Stimulated activated memory B cell treated with anti-CD40 and anti-IgM and Interleukin-4, amounts not matched to agents 10 μg/mL and 1 μg/mL and 100 μg/mL, for 72 hours (primary cell): ENCODE measurements at regions not wholly inside any gene's neighbourhood (a gene's known extent, or its start where the extent isn't known, plus 50 kb on each side); places are given as distances from the start of the nearest gene placed in this dataset.

ENCODE experiments used
- ATAC-seq: fragments of 150-1000 bp; cut with Tn5 transposase; 2 replicates; pipeline ENCODE4 v1.10.0; 2021
- H3K27ac Mint-ChIP-seq: one replicate; pipeline ENCODE4 v1.8.0; 2022; ENCODE audit warnings: mild to moderate bottlenecking, mixed read lengths
- H3K27me3 Mint-ChIP-seq: one replicate; pipeline ENCODE4 v1.8.0; 2022; ENCODE audit warnings: mixed read lengths
- H3K36me3 Mint-ChIP-seq: one replicate; pipeline ENCODE4 v1.8.0; 2022; ENCODE audit warnings: mixed read lengths
- H3K4me1 Mint-ChIP-seq: one replicate; pipeline ENCODE4 v1.8.0; 2022; ENCODE audit warnings: mixed read lengths
- H3K4me3 Mint-ChIP-seq: one replicate; pipeline ENCODE4 v1.8.0; 2022; ENCODE audit warnings: mild to moderate bottlenecking, moderate library complexity, mixed read lengths
- H3K9me3 Mint-ChIP-seq: one replicate; pipeline ENCODE4 v1.8.0; 2022; ENCODE audit warnings: mixed read lengths

DNA sequence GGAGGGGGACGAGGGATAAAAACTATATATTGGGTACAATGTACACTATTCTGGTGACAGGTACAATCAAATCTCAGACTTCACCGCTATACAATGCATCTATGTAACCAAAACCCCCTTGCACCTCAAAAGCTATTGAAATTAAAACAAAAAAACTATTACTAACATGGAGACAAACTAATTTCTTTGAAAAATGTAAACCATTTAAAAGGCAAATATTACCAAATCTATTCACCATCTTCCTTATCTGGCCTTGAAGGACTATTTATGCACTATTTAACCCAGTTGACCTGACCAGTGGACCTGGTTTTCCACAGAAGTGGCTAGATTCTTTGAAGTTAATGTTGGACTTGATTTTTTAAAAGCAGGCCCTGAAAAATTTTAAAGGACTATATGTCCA lies 212.3 kb upstream of the RPS6KA3 start:
- H3K27me3 Mint-ChIP-seq, result peaks cover 9% of the 10 kb centered on the region
- no peak for ATAC-seq
- no peaks in the 10 kb centered on the region for H3K9me3 Mint-ChIP-seq
- no peaks in the 10 kb centered on the region for H3K36me3 Mint-ChIP-seq
- no peaks in the 10 kb centered on the region for H3K4me1 Mint-ChIP-seq
- no peak overlapping the region for H3K4me3 Mint-ChIP-seq
- no peak overlapping the region for H3K27ac Mint-ChIP-seq

DNA sequence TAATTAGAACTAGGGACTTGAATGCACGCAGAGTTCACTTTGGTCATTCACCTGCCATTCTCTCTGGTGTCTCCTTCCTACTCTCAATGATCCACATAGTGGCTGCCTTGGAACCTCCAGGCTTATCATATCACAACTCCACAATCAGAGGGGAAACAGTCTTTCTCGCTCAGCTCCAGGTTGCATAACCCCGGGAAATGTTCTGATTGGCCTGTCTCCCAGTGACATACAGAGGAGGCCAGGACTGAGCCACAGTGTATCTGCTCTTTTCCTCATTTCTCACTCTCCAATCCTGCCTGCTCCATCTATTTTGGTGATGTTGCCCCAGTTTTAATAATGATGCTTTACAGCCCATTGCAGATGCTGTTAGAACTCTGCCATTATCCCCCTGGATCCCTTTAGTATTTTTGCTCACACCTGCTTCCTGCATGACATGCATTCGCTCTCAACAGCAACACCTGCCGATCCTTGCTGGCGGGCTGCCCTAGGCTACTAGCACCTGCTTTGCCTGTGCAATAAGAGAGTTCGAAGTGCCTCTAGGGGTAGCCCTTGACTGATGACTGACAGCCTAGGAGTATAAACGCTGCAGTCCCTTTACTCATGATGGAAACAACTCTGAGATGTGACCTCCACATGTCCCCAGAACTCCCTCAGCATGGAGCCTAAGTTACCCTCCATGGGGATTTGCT lies 211.3 kb upstream of the RPS6KA3 start:
- H3K9me3 Mint-ChIP-seq, result no peaks in the 10 kb centered on the region
- H3K4me3 Mint-ChIP-seq, result no peak overlapping the region
- no peaks in the 10 kb centered on the region for H3K36me3 Mint-ChIP-seq
- H3K27ac Mint-ChIP-seq, result no peak overlapping the region
- H3K27me3 Mint-ChIP-seq, result peaks cover 9% of the 10 kb centered on the region
- ATAC-seq, result no peak
- no peaks in the 10 kb centered on the region for H3K4me1 Mint-ChIP-seq

DNA sequence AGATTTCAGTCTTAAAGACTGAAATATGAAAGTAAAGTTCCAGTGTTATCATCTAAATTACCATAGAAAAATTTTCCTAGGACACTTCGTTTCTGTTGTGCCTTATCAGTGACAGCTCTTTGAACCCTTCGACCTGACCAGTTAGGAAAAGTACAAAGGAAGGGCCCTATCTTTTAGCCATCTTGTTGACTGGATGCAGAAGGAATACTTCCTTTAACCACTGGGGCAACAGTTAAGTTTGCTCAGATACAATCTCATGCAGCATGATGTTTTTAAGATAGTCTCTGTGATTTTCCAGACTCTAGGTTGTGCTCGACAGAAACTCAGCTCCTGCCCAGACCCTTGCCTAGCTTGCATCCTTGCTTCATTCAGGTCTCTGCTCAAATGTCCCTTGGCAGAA lies 210.5 kb upstream of the RPS6KA3 start:
- ATAC-seq, result no peak
- no peak overlapping the region for H3K4me3 Mint-ChIP-seq
- H3K4me1 Mint-ChIP-seq, result no peaks in the 10 kb centered on the region
- peaks cover 9% of the 10 kb centered on the region for H3K27me3 Mint-ChIP-seq
- H3K36me3 Mint-ChIP-seq, result no peaks in the 10 kb centered on the region
- H3K27ac Mint-ChIP-seq, result no peak overlapping the region
- no peaks in the 10 kb centered on the region for H3K9me3 Mint-ChIP-seq

DNA sequence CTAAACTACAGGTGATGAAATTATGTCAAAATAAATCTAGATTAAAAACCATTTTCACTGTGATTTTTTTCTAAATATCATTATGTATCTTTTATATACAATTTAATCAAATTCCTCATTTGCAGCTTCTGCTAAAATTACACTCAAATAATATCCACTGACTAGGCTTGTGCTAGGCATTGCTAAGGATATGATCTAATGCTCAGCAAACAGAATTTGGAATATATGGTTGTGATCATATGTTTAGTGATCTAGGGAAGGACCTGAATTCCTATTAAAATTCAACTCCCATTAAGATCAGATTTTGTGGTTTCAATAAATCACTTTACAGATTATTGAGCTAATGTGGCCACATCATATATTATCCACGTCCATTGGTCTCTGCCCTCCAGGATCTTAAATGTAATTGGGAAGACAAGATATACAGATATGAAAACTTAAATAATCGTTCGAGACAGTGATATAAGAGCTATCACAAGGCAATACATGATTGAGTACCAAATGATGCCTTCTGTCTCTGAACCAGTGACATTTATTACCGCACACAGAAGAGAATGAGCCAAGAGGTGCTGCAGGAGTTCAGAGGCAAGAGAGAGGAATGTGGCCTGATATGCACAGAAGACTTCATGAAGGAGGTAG lies 206.0 kb upstream of the RPS6KA3 start:
- peaks cover 1% of the 10 kb centered on the region for H3K27me3 Mint-ChIP-seq
- H3K36me3 Mint-ChIP-seq, result no peaks in the 10 kb centered on the region
- H3K27ac Mint-ChIP-seq, result no peak overlapping the region
- no peaks in the 10 kb centered on the region for H3K4me1 Mint-ChIP-seq
- no peaks in the 10 kb centered on the region for H3K9me3 Mint-ChIP-seq
- ATAC-seq, result no peak
- no peak overlapping the region for H3K4me3 Mint-ChIP-seq

DNA sequence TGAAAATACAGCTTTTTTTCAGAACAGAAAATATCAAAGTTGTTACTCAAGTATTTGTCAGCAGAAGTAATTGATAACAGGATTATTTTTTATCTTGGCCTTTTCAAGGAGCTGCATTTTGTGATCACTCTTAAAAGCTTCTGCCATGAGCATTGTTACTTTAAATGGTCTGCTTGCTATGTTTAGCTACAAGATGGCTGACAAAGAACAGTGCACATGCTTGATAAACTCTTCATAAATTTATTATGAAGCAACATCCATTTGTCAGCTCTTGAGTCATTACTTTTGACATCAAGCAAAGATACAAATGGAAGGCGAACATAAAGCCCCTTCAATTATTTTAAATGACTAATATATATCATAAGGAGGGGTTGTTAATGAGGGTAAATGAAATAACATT lies 205.4 kb upstream of the RPS6KA3 start:
- Mint-ChIP-seq H3K36me3 (no peaks in the 10 kb centered on the region), H3K27ac (no peak overlapping the region), H3K9me3 (no peaks in the 10 kb centered on the region), H3K27me3 (peaks cover 7% of the 10 kb centered on the region), H3K4me3 (no peak overlapping the region), H3K4me1 (no peaks in the 10 kb centered on the region)
- no peak for ATAC-seq

DNA sequence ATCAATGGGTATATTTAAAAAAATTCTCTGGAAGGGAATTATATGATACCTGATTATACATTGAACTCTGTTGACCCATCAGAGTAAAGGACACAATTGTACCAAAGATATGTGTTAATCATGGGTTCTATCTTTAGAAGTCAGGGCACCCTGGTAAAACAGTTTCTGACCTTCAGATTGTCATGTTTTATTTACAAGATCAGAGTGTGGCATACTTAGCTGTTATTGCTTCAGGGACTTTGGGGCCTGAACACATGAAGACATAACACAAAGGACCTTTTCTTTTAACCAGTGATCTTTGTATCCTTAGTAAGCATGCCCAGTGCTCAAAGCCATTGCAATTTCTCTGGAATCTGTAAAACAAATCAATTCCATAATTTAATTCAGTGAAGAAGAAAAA lies 204.8 kb upstream of the RPS6KA3 start:
- Mint-ChIP-seq H3K36me3 (no peaks in the 10 kb centered on the region), H3K27ac (no peak overlapping the region), H3K27me3 (peaks cover 8% of the 10 kb centered on the region), H3K4me3 (no peak overlapping the region), H3K9me3 (no peaks in the 10 kb centered on the region), H3K4me1 (no peaks in the 10 kb centered on the region)
- no peak for ATAC-seq

DNA sequence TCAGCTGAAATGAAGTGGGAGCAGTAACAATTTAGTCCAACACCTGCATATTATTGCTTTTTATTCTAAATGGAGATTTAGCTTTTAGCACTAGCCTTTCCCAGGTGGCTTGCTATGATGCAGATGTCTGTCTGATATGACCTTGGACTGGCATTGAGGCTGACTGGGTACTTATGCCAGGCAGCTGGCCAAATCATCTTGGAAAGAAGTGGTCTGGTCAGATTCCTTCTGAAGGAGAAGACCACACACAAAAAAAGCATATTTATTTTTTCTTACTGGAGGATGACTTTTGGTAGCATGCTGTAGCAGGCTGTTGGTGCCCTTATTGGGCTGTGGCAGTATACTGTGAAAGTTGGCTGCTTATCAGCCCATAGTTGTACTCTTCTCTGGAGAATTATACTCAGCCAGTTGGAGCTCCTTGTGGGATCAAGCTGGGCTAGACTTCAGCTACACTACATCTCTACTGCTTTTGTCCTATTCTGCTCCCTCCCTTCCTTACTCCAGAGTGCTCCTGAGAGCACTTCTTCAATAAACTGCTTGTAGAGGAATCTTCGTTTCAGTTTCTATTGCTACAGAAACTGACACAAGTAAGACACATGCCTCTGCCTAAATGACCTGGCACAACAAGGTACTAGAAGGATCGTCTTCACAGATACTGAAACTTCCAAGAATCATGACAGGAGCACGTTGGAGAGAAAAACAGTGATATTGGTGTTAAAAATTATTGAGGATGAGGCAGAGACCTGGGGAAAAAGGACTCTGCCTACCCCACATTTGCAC lies 196.8 kb upstream of the RPS6KA3 start:
- H3K27me3 Mint-ChIP-seq, result peaks cover 8% of the 10 kb centered on the region
- no peaks in the 10 kb centered on the region for H3K9me3 Mint-ChIP-seq
- H3K4me3 Mint-ChIP-seq, result no peak overlapping the region
- no peaks in the 10 kb centered on the region for H3K36me3 Mint-ChIP-seq
- H3K27ac Mint-ChIP-seq, result no peak overlapping the region
- ATAC-seq, result no peak
- H3K4me1 Mint-ChIP-seq, result peaks cover 16% of the 10 kb centered on the region

DNA sequence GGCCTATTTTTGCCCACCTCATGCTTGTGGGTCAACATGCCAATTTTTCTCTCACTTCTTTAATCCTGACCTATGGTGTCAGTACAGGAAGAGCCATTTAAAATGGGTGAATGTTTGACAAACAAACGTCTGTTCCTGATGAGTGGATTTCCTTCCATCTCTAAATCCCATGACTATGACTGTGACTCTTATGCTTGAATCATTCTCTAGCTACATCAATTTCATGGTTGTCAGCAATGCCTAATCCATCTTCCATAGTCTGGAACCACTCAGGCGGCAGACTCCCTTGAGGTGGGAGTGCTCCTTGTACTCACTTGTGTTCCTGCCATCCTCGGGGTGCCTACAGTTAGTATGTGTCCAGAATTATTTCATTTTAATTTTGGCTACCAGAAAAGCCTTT lies 194.9 kb upstream of the RPS6KA3 start:
- H3K36me3 Mint-ChIP-seq, result no peaks in the 10 kb centered on the region
- H3K4me3 Mint-ChIP-seq, result no peak overlapping the region
- no peak overlapping the region for H3K27ac Mint-ChIP-seq
- no peaks in the 10 kb centered on the region for H3K27me3 Mint-ChIP-seq
- no peak for ATAC-seq
- H3K4me1 Mint-ChIP-seq, result peaks cover 16% of the 10 kb centered on the region
- H3K9me3 Mint-ChIP-seq, result no peaks in the 10 kb centered on the region

DNA sequence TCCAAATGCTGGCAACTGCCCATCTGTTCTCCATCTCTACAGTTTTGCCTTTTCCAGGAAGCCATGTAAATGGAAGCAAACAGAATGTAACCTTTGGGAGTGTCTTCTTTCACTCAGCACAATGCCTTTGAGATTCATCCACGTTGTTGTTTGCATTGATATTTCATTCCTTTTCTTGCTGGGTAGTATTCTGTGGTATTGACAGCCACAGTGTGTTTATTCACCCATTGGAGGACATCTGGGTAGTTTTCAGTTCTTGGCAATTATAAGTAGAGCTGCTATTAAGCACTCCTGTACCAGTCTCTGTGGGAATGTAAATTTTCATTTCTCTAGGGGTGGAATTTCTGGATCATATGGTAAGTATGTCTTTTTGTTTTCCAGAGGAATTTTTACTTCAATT lies 194.3 kb upstream of the RPS6KA3 start:
- Mint-ChIP-seq H3K4me3 (no peak overlapping the region), H3K27ac (no peak overlapping the region)
- ATAC-seq, result no peak

DNA sequence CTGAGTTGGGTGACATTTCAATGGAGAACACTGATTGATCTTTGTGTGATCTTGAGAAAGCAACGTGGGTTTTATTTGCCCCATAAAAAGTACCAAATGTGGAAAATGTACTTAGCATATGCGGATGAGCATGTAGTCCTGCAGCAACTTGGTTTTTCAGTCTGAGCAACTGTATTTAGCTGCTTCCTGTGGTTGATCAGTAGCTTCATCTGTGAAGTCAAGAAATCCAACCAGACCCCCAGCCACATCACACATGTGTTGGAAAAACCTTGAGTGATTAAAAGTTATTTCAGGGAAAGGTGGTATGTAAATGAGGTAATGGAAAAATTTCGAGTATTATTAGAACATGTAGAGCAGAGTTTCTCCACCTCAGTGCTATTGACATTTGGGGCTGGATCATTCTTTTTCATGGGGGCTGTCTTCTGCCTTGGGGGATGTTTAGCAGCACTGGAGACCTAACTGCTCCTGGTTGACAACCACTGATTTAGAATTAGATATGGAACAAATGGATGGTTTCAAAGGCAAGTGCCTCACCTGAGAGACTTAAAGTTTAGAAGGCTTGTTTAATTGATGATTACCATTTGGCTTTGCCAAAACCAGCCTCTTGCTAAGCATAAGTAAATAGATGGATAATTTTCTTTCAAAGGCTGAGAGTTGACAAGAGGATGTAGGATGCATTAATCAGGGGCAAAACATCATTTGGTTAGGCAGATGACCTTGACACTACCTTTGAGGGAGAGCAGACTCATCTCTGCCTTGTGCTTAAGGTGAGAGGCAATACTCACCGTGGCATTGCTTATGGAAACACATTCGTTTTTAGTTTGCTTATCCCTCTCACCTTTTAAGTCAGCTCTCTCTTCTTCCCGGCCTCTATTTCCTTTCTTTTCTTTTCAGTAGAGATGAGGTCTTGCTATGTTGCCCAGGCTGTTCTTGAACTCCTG lies 193.0 kb upstream of the RPS6KA3 start:
- no peak overlapping the region for H3K4me3 Mint-ChIP-seq
- H3K9me3 Mint-ChIP-seq, result no peaks in the 10 kb centered on the region
- H3K27me3 Mint-ChIP-seq, result no peaks in the 10 kb centered on the region
- no peaks in the 10 kb centered on the region for H3K36me3 Mint-ChIP-seq
- H3K27ac Mint-ChIP-seq, result no peak overlapping the region
- peaks cover 20% of the 10 kb centered on the region for H3K4me1 Mint-ChIP-seq
- ATAC-seq, result no peak

More for the DNA sequence above, 194.3 kb upstream of the RPS6KA3 start:
- H3K27me3 Mint-ChIP-seq, result no peaks in the 10 kb centered on the region
- H3K36me3 Mint-ChIP-seq, result no peaks in the 10 kb centered on the region
- H3K9me3 Mint-ChIP-seq, result no peaks in the 10 kb centered on the region
- H3K4me1 Mint-ChIP-seq, result peaks cover 16% of the 10 kb centered on the region

DNA sequence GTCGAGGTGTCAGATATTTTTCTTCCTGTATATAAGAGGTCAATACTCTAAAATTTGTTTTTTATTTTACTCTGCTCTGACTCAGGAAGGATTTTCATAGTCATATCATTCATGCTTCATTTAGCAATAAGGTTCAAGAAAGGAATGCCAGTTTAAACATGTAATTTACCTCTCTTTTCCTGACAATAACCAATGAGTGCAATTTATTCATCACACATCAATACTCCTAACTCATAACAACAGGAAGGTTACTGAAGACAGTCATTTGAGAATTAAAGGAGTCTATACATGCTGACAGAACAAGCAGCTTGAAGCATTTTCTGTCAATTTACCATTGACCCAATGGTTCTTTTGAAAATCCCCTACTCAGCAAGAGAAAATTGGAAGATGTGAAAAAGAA lies 190.3 kb upstream of the RPS6KA3 start:
- Mint-ChIP-seq H3K9me3 (no peaks in the 10 kb centered on the region), H3K4me1 (peaks cover 19% of the 10 kb centered on the region), H3K36me3 (no peaks in the 10 kb centered on the region), H3K27me3 (no peaks in the 10 kb centered on the region), H3K4me3 (no peak overlapping the region), H3K27ac (no peak overlapping the region)
- ATAC-seq, result no peak

DNA sequence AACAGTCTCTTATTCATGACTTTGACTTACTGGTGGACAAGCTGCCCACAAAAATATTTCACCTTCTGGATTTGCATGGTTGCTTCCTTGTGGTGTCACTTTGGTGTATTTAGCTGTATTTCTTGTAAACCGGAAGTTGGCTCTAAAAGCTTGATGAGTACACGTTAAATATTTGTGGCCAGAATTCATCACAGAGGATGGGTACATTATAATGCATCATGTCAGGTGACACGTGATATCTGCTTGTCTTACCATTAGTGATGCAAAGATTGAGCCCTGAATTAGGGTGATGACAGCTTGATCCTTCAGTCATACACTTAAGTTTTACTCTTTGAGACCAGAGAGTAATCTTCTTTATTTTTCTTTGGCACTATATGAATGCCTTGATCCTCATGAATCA lies 188.3 kb upstream of the RPS6KA3 start:
- Mint-ChIP-seq H3K36me3 (no peaks in the 10 kb centered on the region), H3K27me3 (no peaks in the 10 kb centered on the region)

DNA sequence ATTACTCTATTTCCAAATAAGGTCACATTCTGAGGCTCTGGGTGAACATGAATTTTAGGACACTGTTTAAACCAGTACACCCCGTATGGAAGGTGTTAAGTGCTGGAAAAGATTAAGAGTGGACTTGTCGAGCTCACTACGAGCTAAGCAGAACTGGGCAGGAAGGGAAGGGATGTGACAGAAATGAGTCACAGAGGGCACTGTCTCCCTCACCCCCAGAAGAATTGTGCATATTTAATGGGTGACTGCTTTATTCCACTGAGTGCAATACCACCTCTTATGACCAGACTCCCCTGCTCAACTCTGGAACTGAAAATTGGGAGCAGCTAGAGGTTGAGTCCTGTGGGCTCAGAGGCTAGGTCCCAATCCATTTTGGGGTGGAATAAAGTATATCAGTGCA lies 187.4 kb upstream of the RPS6KA3 start:
- H3K4me1 Mint-ChIP-seq, result peaks cover 10% of the 10 kb centered on the region
- H3K4me3 Mint-ChIP-seq, result no peak overlapping the region
- no peaks in the 10 kb centered on the region for H3K36me3 Mint-ChIP-seq
- no peak overlapping the region for H3K27ac Mint-ChIP-seq
- no peak for ATAC-seq
- no peaks in the 10 kb centered on the region for H3K9me3 Mint-ChIP-seq
- H3K27me3 Mint-ChIP-seq, result no peaks in the 10 kb centered on the region

More for the DNA sequence above, 188.3 kb upstream of the RPS6KA3 start:
- Mint-ChIP-seq H3K27ac (no peak overlapping the region), H3K4me3 (no peak overlapping the region), H3K4me1 (peaks cover 10% of the 10 kb centered on the region), H3K9me3 (no peaks in the 10 kb centered on the region)
- ATAC-seq, result no peak

DNA sequence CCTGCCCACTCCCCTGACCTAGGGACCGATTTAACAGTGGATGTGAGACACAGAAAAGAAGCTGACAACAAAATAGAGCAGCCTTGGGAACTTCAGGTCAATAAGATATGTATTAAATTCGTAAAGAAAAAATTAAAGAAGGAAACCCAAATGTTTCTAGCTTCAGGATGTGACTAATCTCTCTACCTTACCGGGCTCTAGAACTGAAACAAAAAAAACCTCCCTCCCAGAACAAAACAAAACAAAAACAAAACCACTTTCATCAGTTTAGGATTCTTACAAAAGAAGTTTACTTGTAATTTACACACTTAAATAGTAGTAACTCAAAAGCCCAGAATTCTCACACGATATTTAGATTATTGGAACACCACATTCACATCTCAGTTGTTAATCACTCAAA lies 185.8 kb upstream of the RPS6KA3 start:
- Mint-ChIP-seq H3K4me3 (no peak overlapping the region), H3K9me3 (no peaks in the 10 kb centered on the region), H3K36me3 (no peaks in the 10 kb centered on the region), H3K27me3 (no peaks in the 10 kb centered on the region), H3K4me1 (peaks cover 10% of the 10 kb centered on the region), H3K27ac (peak overlapping the region; percentile 40)
- no peak for ATAC-seq

DNA sequence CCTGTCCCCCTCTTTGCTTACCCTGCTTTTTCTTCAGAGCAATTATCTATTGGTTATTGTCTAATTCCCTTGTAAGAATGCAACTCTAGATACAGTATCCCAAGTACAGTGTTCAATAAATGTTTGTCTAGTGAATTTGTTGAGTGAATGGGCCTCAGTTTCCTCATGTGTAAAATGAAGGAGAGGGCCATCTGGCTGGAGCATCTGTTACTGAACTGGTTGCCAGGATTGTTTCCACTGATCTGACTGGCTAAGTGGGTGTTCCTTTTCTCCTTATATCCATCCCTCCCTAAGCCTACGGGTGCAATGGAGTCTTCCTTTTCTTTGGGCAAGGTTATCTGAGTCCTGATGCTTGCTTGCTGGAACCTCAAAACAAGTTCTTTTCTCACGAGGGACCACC lies 185.2 kb upstream of the RPS6KA3 start:
- no peak overlapping the region for H3K27ac Mint-ChIP-seq
- H3K4me1 Mint-ChIP-seq, result peaks cover 10% of the 10 kb centered on the region
- no peaks in the 10 kb centered on the region for H3K27me3 Mint-ChIP-seq
- no peak overlapping the region for H3K4me3 Mint-ChIP-seq
- ATAC-seq, result no peak
- H3K36me3 Mint-ChIP-seq, result no peaks in the 10 kb centered on the region
- no peaks in the 10 kb centered on the region for H3K9me3 Mint-ChIP-seq
